SKM-1 (cell line): ENCODE measurements at regions not wholly inside any gene's neighbourhood (a gene's known extent, or its start where the extent isn't known, plus 50 kb on each side); places are given as distances from the start of the nearest gene placed in this dataset.
A peak's percentile ranks its signal among the peaks of the same experiment; 100 is the strongest.
"Not testable (repeated sequence)": the region's sequence is repeated elsewhere in the genome, so short reads cannot be mapped to it uniquely, and the experiment has no call there.

Experiments
- DNase-seq: peaks from one replicate; lab custom pipeline; 2025; ENCODE audit not compliant: unreplicated experiment; lab: John Stamatoyannopoulos, UW

GRCh38 chr3:105976196-105976595 lies 107.4 kb upstream of the CBLB start:
- DNase-seq, result no peak

- DNase-seq, result no peak
These were observed 111.1 kb upstream of the CBLB start for GRCh38 chr3:105979961-105980360.

GRCh38 chr3:105982207-105982606 lies 113.4 kb upstream of the CBLB start:
- no peak for DNase-seq

- DNase-seq, result no peak
These were observed 116.0 kb upstream of the CBLB start for GRCh38 chr3:105984837-105985236.

GRCh38 chr3:105986343-105986742 lies 117.5 kb upstream of the CBLB start:
- DNase-seq, result not testable (repeated sequence)

GRCh38 chr3:105987809-105988208 lies 119.0 kb upstream of the CBLB start:
- no peak for DNase-seq

- no peak for DNase-seq
These were observed 119.9 kb upstream of the CBLB start for GRCh38 chr3:105988540-105989212.

GRCh38 chr3:105996781-105997180 lies 128.0 kb upstream of the CBLB start:
- DNase-seq, result no peak

- DNase-seq, result no peak
These were observed 128.6 kb upstream of the CBLB start for GRCh38 chr3:105997466-105997799.

GRCh38 chr3:105997800-105998526 lies 129.2 kb upstream of the CBLB start:
- DNase-seq, result peak; percentile 45

- DNase-seq, result no peak
These were observed 131.0 kb upstream of the CBLB start for GRCh38 chr3:105999856-106000255.

- no peak for DNase-seq
These were observed 133.1 kb upstream of the CBLB start for GRCh38 chr3:106001923-106002322.

- no peak for DNase-seq
These were observed 135.4 kb upstream of the CBLB start for GRCh38 chr3:106004137-106004681.

- no peak for DNase-seq
These were observed 136.0 kb upstream of the CBLB start for GRCh38 chr3:106004826-106005225.

GRCh38 chr3:106006001-106006400 lies 137.2 kb upstream of the CBLB start:
- no peak for DNase-seq

GRCh38 chr3:106006571-106006970 lies 137.8 kb upstream of the CBLB start:
- no peak for DNase-seq

- no peak for DNase-seq
These were observed 138.7 kb upstream of the CBLB start for GRCh38 chr3:106007512-106007911.

- DNase-seq, result no peak
These were observed 140.0 kb upstream of the CBLB start for GRCh38 chr3:106008766-106009165.

- no peak for DNase-seq
These were observed 142.0 kb upstream of the CBLB start for GRCh38 chr3:106010829-106011228.

- DNase-seq, result no peak
These were observed 145.2 kb upstream of the CBLB start for GRCh38 chr3:106013971-106014370.

- DNase-seq, result no peak
These were observed 145.7 kb upstream of the CBLB start for GRCh38 chr3:106014518-106014917.

- no peak for DNase-seq
These were observed 146.2 kb upstream of the CBLB start for GRCh38 chr3:106014971-106015370.

GRCh38 chr3:106018102-106018501 lies 149.3 kb upstream of the CBLB start:
- no peak for DNase-seq
